ENCODE measurements at regions not wholly inside any gene's neighbourhood (a gene's known extent, or its start where the extent isn't known, plus 50 kb on each side); places are given as distances from the start of the nearest gene placed in this dataset.

- no peak for DNase-seq (ENCODE audit: low read depth)
These were observed 415.2 kb downstream of the TRIML1 start for GRCh38 chr4:188554413-188554812.

- no peak for DNase-seq (ENCODE audit: low read depth)
These were observed 433.9 kb downstream of the TRIML1 start for GRCh38 chr4:188573104-188573503.

GRCh38 chr4:188578657-188579056 lies 439.4 kb downstream of the TRIML1 start:
- DNase-seq (ENCODE audit: low read depth) = no peak

- DNase-seq (ENCODE audit: low read depth) = no peak
These were observed 456.8 kb downstream of the TRIML1 start for GRCh38 chr4:188596021-188596420.

- no peak for DNase-seq (ENCODE audit: low read depth)
These were observed 464.4 kb downstream of the TRIML1 start for GRCh38 chr4:188603646-188604045.

- no peak for DNase-seq (ENCODE audit: low read depth)
These were observed 467.4 kb downstream of the TRIML1 start for GRCh38 chr4:188606635-188607034.

GRCh38 chr4:188611143-188611542 lies 471.9 kb downstream of the TRIML1 start:
- DNase-seq (ENCODE audit: low read depth) = no peak

- DNase-seq (ENCODE audit: low read depth) = no peak
These were observed 473.4 kb downstream of the TRIML1 start for GRCh38 chr4:188612659-188613058.

GRCh38 chr4:188613976-188614375 lies 474.7 kb downstream of the TRIML1 start:
- no peak for DNase-seq (ENCODE audit: low read depth)

GRCh38 chr4:188619456-188620149 lies 480.4 kb downstream of the TRIML1 start:
- no peak for DNase-seq (ENCODE audit: low read depth)

- no peak for DNase-seq (ENCODE audit: low read depth)
These were observed 481.4 kb downstream of the TRIML1 start for GRCh38 chr4:188620608-188621007.

- no peak for DNase-seq (ENCODE audit: low read depth)
These were observed 484.1 kb downstream of the TRIML1 start for GRCh38 chr4:188623314-188623854.

- DNase-seq (ENCODE audit: low read depth) = no peak
These were observed 485.1 kb downstream of the TRIML1 start for GRCh38 chr4:188624370-188624769.

- DNase-seq (ENCODE audit: low read depth) = no peak
These were observed 488.7 kb downstream of the TRIML1 start for GRCh38 chr4:188627892-188628291.

GRCh38 chr4:188639479-188640100 lies 500.3 kb downstream of the TRIML1 start:
- no peak for DNase-seq (ENCODE audit: low read depth)

- no peak for DNase-seq (ENCODE audit: low read depth)
These were observed 508.7 kb downstream of the TRIML1 start for GRCh38 chr4:188647820-188648370.

- DNase-seq (ENCODE audit: low read depth) = no peak
These were observed 510.4 kb downstream of the TRIML1 start for GRCh38 chr4:188649635-188650034.

GRCh38 chr4:188650516-188650915 lies 511.3 kb downstream of the TRIML1 start:
- no peak for DNase-seq (ENCODE audit: low read depth)

GRCh38 chr4:188657365-188657764 lies 518.1 kb downstream of the TRIML1 start:
- no peak for DNase-seq (ENCODE audit: low read depth)

GRCh38 chr4:188658958-188659522 lies 519.8 kb downstream of the TRIML1 start:
- no peak for DNase-seq (ENCODE audit: low read depth)

- DNase-seq (ENCODE audit: low read depth) = no peak
These were observed 521.6 kb downstream of the TRIML1 start for GRCh38 chr4:188660796-188661195.

GRCh38 chr4:188661502-188661901 lies 522.3 kb downstream of the TRIML1 start:
- DNase-seq (ENCODE audit: low read depth) = no peak

GRCh38 chr4:188663369-188663768 lies 524.1 kb downstream of the TRIML1 start:
- DNase-seq (ENCODE audit: low read depth) = no peak

All from activated T-cell treated with anti-CD3 and anti-CD28 coated beads for 48 hours (primary cell).